Breast epithelium (tissue), 3 donors: ENCODE measurements at regions not wholly inside any gene's neighbourhood (a gene's known extent, or its start where the extent isn't known, plus 50 kb on each side); places are given as distances from the start of the nearest gene placed in this dataset.

Experiments
- POLR2A ChIP-seq: fragments of 450-650 bp; IDR thresholded peaks from one replicate; pipeline ENCODE4 v1.6.1; 2016; ENCODE audit warnings: antibody characterized with exemption, mild to moderate bottlenecking, moderate library complexity
- POLR2AphosphoS5 ChIP-seq, 3 donors: sonication (generic); formaldehyde crosslinking; IDR thresholded peaks; one replicate each; pipeline ENCODE4 v1.6.1; 2017; ENCODE audit warnings: antibody characterized with exemption in 3 of 3
- TF ChIP-seq, protein P1 (sequence below), 3 donors: fragments of 450-650 bp; IDR thresholded peaks; one replicate each; pipeline ENCODE4 v1.5.1; 2016 to 2017; ENCODE audit warnings: antibody characterized with exemption in 3 of 3, mild to moderate bottlenecking in 3 of 3, moderate library complexity in 3 of 3

DNA sequence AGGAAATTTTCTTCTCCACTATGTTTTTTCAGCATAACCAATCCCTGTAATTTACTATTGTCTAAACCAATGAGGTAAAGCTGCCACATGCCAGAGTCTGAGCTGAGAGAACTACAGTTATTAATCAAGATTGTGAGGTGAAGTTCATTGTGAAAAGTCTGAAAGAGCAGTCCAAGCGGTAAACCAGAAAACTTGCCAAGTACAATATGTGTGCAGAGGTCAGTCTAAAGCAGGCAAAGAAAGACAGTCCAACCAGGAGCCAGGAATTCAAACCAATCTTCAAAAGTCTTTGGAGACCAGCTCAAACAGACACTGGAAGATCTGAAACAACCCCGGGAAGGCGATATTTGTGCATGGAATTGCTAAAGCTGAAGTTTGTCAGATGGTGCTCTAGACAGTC lies 229.1 kb upstream of the POU3F4 start:
- TF ChIP-seq, protein P1, sequence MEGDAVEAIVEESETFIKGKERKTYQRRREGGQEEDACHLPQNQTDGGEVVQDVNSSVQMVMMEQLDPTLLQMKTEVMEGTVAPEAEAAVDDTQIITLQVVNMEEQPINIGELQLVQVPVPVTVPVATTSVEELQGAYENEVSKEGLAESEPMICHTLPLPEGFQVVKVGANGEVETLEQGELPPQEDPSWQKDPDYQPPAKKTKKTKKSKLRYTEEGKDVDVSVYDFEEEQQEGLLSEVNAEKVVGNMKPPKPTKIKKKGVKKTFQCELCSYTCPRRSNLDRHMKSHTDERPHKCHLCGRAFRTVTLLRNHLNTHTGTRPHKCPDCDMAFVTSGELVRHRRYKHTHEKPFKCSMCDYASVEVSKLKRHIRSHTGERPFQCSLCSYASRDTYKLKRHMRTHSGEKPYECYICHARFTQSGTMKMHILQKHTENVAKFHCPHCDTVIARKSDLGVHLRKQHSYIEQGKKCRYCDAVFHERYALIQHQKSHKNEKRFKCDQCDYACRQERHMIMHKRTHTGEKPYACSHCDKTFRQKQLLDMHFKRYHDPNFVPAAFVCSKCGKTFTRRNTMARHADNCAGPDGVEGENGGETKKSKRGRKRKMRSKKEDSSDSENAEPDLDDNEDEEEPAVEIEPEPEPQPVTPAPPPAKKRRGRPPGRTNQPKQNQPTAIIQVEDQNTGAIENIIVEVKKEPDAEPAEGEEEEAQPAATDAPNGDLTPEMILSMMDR (IDR thresholded peaks at IDR 0.05) = no peak
- TF ChIP-seq POLR2A (no peak), POLR2AphosphoS5 (IDR thresholded peaks at IDR 0.05) (no peak)
